ENCODE measurements at regions not wholly inside any gene's neighbourhood (a gene's known extent, or its start where the extent isn't known, plus 50 kb on each side); places are given as distances from the start of the nearest gene placed in this dataset.
"Not testable (repeated sequence)": the region's sequence is repeated elsewhere in the genome, so short reads cannot be mapped to it uniquely, and the experiment has no call there.

GRCh38 chr22:26939466-26939865 is 282.1 kb downstream of the MIAT start:
- Histone ChIP-seq H3K4me3 (no peak overlapping the region), H3K27ac (no peak overlapping the region), H3K27me3 (peaks cover 0 to 5% (median 0%) of the 10 kb centered on the region in 3 donors), H3K36me3 (no peaks in the 10 kb centered on the region), H3K9me3 (no peaks in the 10 kb centered on the region), H3K4me1 (no peaks in the 10 kb centered on the region)
- no peak for DNase-seq
- in situ Hi-C loops (cut with MboI; ENCODE audit: low sequenced_read_pairs in 4 of 4) (no loop called here), intact Hi-C loops (cut with DNase I; ENCODE audit: low total_unique reads) (no loop called here)
- no peak for TF ChIP-seq POLR2A (IDR thresholded peaks at IDR 0.05)
- TF ChIP-seq CTCF (IDR thresholded peaks at IDR 0.05 in 4 of 5, conservative IDR thresholded peaks at IDR 0.05 in 1 of 5): no peak
- no peak for ATAC-seq

DNA sequence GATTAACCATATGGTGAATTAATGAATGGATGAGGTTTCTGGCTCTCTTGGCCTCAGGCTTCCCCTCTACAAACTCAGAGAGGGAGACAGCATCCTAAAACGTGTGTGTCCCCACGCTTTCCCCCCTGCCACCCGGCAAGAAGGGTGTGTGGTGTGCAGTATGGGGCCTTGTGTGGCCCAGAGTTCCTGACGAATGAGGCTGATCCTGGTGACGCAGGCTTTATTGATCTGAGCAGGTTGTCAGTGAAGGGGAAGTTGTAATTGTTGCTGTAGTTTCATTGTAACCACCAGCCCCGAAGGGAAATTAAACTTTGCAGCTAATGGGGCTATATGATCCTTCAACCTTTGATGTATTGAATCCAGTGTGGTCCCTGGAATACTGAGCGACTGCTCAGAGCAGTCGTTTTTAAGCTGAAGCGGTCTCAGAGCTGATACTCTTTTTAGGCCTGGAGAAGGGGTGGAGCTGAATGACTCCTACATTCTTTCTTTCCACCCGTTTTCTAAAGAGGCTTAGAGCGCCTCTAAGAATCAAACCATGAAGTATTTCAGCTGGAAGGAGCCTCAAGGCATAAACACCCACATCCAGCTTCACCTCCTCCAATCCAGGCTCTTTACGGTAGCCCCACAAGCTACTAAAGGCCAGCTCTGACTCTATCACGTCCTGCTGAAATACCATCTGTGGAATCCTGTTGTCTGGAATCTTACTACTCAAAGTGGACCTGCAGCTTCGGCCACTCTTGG is 284.7 kb downstream of the MIAT start:
- DNase-seq: no peak
- no peak overlapping the region for H3K4me3 ChIP-seq
- no peak for ATAC-seq
- in situ Hi-C loops (cut with MboI; ENCODE audit: low sequenced_read_pairs in 4 of 4): no loop called here
- no peak overlapping the region for H3K27ac ChIP-seq
- H3K4me1 ChIP-seq: no peaks in the 10 kb centered on the region
- H3K9me3 ChIP-seq: no peaks in the 10 kb centered on the region
- H3K27me3 ChIP-seq: peaks cover 0 to 5% (median 0%) of the 10 kb centered on the region in 3 donors
- no peaks in the 10 kb centered on the region for H3K36me3 ChIP-seq
- intact Hi-C loops (cut with DNase I; ENCODE audit: low total_unique reads): no loop called here
- TF ChIP-seq POLR2A (IDR thresholded peaks at IDR 0.05): no peak
- TF ChIP-seq CTCF (IDR thresholded peaks at IDR 0.05 in 4 of 5, conservative IDR thresholded peaks at IDR 0.05 in 1 of 5): no peak

GRCh38 chr22:26942637-26942957 is 285.2 kb downstream of the MIAT start:
- ATAC-seq (no peak), DNase-seq (no peak)
- H3K27ac ChIP-seq: no peak overlapping the region
- H3K4me1 ChIP-seq: no peaks in the 10 kb centered on the region
- H3K4me3 ChIP-seq: no peak overlapping the region
- TF ChIP-seq POLR2A (IDR thresholded peaks at IDR 0.05) (no peak), CTCF (IDR thresholded peaks at IDR 0.05 in 4 of 5, conservative IDR thresholded peaks at IDR 0.05 in 1 of 5) (no peak)
- no peaks in the 10 kb centered on the region for H3K9me3 ChIP-seq
- intact Hi-C loops (cut with DNase I; ENCODE audit: low total_unique reads): no loop called here
- peaks cover 0 to 5% (median 0%) of the 10 kb centered on the region in 3 donors for H3K27me3 ChIP-seq
- in situ Hi-C loops (cut with MboI; ENCODE audit: low sequenced_read_pairs in 4 of 4): no loop called here
- H3K36me3 ChIP-seq: no peaks in the 10 kb centered on the region

GRCh38 chr22:26945565-26945964 is 288.2 kb downstream of the MIAT start:
- H3K4me3 ChIP-seq: no peak overlapping the region
- no peaks in the 10 kb centered on the region for H3K4me1 ChIP-seq
- no peaks in the 10 kb centered on the region for H3K9me3 ChIP-seq
- H3K27ac ChIP-seq: no peak overlapping the region
- intact Hi-C loops (cut with DNase I; ENCODE audit: low total_unique reads) (no loop called here), in situ Hi-C loops (cut with MboI; ENCODE audit: low sequenced_read_pairs in 4 of 4) (no loop called here)
- no peak for DNase-seq
- no peaks in the 10 kb centered on the region for H3K36me3 ChIP-seq
- no peak for ATAC-seq
- TF ChIP-seq POLR2A (IDR thresholded peaks at IDR 0.05): no peak
- no peak for TF ChIP-seq CTCF (IDR thresholded peaks at IDR 0.05 in 4 of 5, conservative IDR thresholded peaks at IDR 0.05 in 1 of 5)
- H3K27me3 ChIP-seq: no peaks in the 10 kb centered on the region

DNA sequence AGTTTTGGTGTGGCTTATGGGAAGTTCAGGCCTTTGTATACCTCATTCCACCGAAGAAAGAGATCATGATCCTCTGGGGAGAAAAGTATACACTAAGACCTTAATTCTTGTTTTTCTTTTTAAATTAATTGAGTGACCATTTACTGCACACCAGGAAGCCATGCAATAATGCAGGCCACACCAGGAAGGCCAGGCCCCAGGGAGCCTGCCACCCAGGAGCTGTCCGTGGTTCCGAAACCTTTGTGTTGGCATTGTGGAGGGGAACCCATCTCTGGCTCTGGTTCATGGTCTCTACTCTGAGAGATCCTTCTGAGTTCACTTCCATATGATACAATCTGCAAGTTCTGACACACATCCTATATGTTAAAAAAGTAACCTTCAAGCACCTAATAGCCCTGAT is 291.8 kb downstream of the MIAT start:
- peaks cover 15 to 21% (median 18%) of the 10 kb centered on the region in 3 donors for H3K27me3 ChIP-seq
- no peaks in the 10 kb centered on the region for H3K9me3 ChIP-seq
- TF ChIP-seq CTCF (IDR thresholded peaks at IDR 0.05 in 4 of 5, conservative IDR thresholded peaks at IDR 0.05 in 1 of 5) (no peak), POLR2A (IDR thresholded peaks at IDR 0.05) (no peak)
- H3K36me3 ChIP-seq: no peaks in the 10 kb centered on the region
- intact Hi-C loops (cut with DNase I; ENCODE audit: low total_unique reads): no loop called here
- H3K4me3 ChIP-seq: no peak overlapping the region
- in situ Hi-C loops (cut with MboI; ENCODE audit: low sequenced_read_pairs in 4 of 4): no loop called here
- H3K27ac ChIP-seq: no peak overlapping the region
- DNase-seq: no peak
- ATAC-seq: no peak
- H3K4me1 ChIP-seq: no peaks in the 10 kb centered on the region

DNA sequence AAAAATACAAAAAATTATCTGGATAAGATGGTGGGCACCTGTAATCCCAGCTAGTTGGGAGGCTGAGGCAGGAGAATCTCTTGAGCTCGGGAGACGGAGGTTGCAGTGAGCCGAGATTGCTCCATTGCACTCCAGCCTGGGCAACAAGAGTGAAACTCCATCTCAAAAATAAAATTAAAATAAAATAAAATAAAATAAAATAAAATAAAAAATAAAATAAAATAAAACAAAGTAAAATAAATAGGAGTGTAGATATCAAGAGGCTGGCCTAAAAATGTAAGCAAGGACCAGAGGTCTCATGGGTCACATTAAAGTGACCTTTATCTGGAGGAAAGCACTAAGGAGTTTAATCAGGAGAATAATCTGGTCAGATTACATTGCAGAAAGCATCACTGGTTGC is 293.8 kb downstream of the MIAT start:
- not testable (repeated sequence) for H3K36me3 ChIP-seq, H3K4me1 ChIP-seq
- in situ Hi-C loops (cut with MboI; ENCODE audit: low sequenced_read_pairs in 4 of 4): loop anchor here in 1 of 4 donors (10.0 kb wide), 1 partner anchor 56 kb away; no protein-coding TSS in a partner anchor

More for the DNA sequence above, 293.8 kb downstream of the MIAT start:
- DNase-seq; intact Hi-C loops (cut with DNase I; ENCODE audit: low total_unique reads); H3K4me3 ChIP-seq; H3K27ac ChIP-seq; ATAC-seq; H3K9me3 ChIP-seq: not testable (repeated sequence)
- peaks cover 18 to 31% (median 20%) of the 10 kb centered on the region in 3 donors for H3K27me3 ChIP-seq

Data from gastrocnemius medialis (tissue), 4 donors.